ENCODE measurements at regions not wholly inside any gene's neighbourhood (a gene's known extent, or its start where the extent isn't known, plus 50 kb on each side); places are given as distances from the start of the nearest gene placed in this dataset.

DNA sequence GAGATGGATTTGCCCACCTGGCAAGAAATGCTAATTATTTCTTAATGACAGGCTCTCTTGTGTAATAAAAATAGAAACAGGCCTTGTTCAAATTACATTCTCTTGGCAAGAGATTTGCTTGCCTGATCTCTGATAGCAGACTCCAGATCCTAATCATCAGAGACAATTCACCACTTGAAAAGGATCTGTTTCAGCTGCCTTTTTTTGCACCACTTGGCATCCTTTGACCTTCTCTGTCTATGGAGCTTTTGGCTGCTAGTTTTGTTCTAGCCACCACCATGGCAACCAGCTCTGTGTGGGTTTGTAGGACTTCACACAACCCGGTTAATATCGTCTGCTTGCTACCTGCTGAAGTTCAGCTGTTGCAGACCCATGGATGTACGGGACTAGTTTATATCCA lies 241.1 kb upstream of the TLL1 start:
- Histone ChIP-seq H3K4me1 (peaks cover 12 to 19% (median 16%) of the 10 kb centered on the region in 4 donors), H3K36me3 (no peaks in the 10 kb centered on the region), H3K27ac (replicated peaks in 1 of 4) (no peak overlapping the region), H3K9me3 (peaks cover 0 to 5% (median 0%) of the 10 kb centered on the region in 4 donors), H3K27me3 (no peaks in the 10 kb centered on the region), H3K4me3 (no peak overlapping the region)
- TF ChIP-seq, protein P1, sequence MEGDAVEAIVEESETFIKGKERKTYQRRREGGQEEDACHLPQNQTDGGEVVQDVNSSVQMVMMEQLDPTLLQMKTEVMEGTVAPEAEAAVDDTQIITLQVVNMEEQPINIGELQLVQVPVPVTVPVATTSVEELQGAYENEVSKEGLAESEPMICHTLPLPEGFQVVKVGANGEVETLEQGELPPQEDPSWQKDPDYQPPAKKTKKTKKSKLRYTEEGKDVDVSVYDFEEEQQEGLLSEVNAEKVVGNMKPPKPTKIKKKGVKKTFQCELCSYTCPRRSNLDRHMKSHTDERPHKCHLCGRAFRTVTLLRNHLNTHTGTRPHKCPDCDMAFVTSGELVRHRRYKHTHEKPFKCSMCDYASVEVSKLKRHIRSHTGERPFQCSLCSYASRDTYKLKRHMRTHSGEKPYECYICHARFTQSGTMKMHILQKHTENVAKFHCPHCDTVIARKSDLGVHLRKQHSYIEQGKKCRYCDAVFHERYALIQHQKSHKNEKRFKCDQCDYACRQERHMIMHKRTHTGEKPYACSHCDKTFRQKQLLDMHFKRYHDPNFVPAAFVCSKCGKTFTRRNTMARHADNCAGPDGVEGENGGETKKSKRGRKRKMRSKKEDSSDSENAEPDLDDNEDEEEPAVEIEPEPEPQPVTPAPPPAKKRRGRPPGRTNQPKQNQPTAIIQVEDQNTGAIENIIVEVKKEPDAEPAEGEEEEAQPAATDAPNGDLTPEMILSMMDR (IDR thresholded peaks at IDR 0.05) = no peak
- TF ChIP-seq POLR2A (IDR thresholded peaks at IDR 0.05; ENCODE audit: low read depth) (no peak), POLR2AphosphoS5 (IDR thresholded peaks at IDR 0.05) (no peak), EP300 (IDR thresholded peaks at IDR 0.05) (no peak)
- WGBS = 21% methylated on average over 3 of the region's 3 CpGs
- no peak for DNase-seq (ENCODE audit: extremely low spot score)
- intact Hi-C loops (cut with DNase I) = no loop called here

DNA sequence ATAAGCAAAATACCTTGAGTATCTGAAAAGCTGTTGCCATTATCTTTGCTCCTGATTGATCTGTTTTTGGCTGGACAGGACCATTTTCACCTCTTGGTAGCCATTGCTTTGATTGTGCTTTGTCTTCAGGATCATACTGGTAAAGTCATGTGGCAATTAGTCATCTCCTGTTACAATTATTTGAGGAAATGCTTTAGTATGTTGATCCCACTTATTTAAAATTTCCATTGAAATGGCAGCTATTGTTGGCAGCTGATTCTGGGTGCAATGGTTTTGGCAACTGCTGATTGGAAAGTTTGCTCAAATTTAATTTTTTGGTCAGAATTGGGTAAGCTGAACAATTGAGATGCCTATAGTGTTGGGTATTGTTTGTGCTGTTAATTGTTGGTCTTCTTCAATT lies 238.3 kb upstream of the TLL1 start:
- H3K9me3 ChIP-seq = peaks cover 0 to 5% (median 0%) of the 10 kb centered on the region in 4 donors
- TF ChIP-seq, protein P1 (IDR thresholded peaks at IDR 0.05) = no peak
- no peak for TF ChIP-seq POLR2A (IDR thresholded peaks at IDR 0.05; ENCODE audit: low read depth)
- no peak for TF ChIP-seq EP300 (IDR thresholded peaks at IDR 0.05)
- TF ChIP-seq POLR2AphosphoS5 (IDR thresholded peaks at IDR 0.05) = no peak
- intact Hi-C loops (cut with DNase I) = no loop called here

DNA sequence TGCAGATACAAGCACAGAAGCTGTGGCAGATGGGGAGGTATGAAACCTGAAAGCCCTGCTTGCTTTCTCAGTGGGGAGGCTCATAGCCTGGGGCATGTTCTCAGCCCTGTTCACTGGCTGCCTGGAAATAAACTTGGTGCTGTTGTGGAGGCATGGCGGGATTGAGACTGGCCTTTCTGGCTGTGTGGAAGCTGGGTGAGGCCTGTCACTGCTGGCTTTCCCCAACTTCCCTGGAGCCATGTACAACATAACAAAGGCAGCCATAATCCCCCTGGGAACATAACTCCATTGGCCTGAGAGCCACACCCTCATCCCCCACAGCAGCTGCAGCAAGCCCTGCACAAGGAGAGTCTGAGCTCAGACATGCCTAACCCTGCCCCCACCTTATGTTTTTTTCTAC lies 237.7 kb upstream of the TLL1 start:
- peaks cover 12 to 19% (median 16%) of the 10 kb centered on the region in 4 donors for H3K4me1 ChIP-seq
- intact Hi-C loops (cut with DNase I) = no loop called here
- no peak for DNase-seq (ENCODE audit: extremely low spot score)
- no peaks in the 10 kb centered on the region for H3K36me3 ChIP-seq
- TF ChIP-seq EP300 (IDR thresholded peaks at IDR 0.05) = no peak
- TF ChIP-seq, protein P1 (IDR thresholded peaks at IDR 0.05) = no peak
- no peak for TF ChIP-seq POLR2A (IDR thresholded peaks at IDR 0.05; ENCODE audit: low read depth)
- TF ChIP-seq POLR2AphosphoS5 (IDR thresholded peaks at IDR 0.05) = no peak
- H3K27me3 ChIP-seq = no peaks in the 10 kb centered on the region
- H3K9me3 ChIP-seq = peaks cover 0 to 5% (median 0%) of the 10 kb centered on the region in 4 donors
- H3K27ac ChIP-seq (replicated peaks in 1 of 4) = no peak overlapping the region
- WGBS = 100% methylated on average over 1 of the region's 1 CpG
- H3K4me3 ChIP-seq = no peak overlapping the region

More for the DNA sequence above, 238.3 kb upstream of the TLL1 start:
- Histone ChIP-seq H3K4me1 (peaks cover 12 to 19% (median 16%) of the 10 kb centered on the region in 4 donors), H3K27me3 (no peaks in the 10 kb centered on the region), H3K36me3 (no peaks in the 10 kb centered on the region), H3K27ac (replicated peaks in 1 of 4) (no peak overlapping the region), H3K4me3 (no peak overlapping the region)
- DNase-seq (ENCODE audit: extremely low spot score) = no peak

DNA sequence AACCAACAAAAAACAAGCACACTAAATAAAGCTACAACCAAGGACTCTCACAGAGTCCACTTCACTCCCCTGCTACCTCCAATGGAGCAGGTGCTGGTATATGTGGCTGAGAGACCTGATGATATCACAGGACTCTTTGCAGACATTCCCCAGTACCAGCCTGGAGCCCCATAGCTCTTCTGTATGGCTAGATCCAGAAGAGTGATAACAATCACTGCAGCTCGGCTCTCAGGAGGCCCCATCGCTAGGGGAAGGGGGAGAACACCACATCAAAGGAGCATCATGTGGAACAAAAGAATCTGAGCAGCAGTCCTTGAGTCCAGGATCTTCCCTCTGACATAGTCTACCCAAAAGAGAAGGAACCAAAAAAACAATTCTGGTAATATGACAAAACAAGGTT lies 237.1 kb upstream of the TLL1 start:
- Histone ChIP-seq H3K27ac (replicated peaks in 1 of 4) (no peak overlapping the region), H3K27me3 (no peaks in the 10 kb centered on the region), H3K4me1 (peaks cover 9 to 17% (median 14%) of the 10 kb centered on the region in 4 donors), H3K4me3 (no peak overlapping the region), H3K9me3 (peaks cover 0 to 5% (median 0%) of the 10 kb centered on the region in 4 donors), H3K36me3 (no peaks in the 10 kb centered on the region)
- DNase-seq (ENCODE audit: extremely low spot score) = no peak
- TF ChIP-seq POLR2AphosphoS5 (IDR thresholded peaks at IDR 0.05) (no peak), EP300 (IDR thresholded peaks at IDR 0.05) (no peak), POLR2A (IDR thresholded peaks at IDR 0.05; ENCODE audit: low read depth) (no peak)
- TF ChIP-seq, protein P1 (IDR thresholded peaks at IDR 0.05) = no peak
- intact Hi-C loops (cut with DNase I) = no loop called here
- 80% methylated on average over 2 of the region's 2 CpGs for WGBS

DNA sequence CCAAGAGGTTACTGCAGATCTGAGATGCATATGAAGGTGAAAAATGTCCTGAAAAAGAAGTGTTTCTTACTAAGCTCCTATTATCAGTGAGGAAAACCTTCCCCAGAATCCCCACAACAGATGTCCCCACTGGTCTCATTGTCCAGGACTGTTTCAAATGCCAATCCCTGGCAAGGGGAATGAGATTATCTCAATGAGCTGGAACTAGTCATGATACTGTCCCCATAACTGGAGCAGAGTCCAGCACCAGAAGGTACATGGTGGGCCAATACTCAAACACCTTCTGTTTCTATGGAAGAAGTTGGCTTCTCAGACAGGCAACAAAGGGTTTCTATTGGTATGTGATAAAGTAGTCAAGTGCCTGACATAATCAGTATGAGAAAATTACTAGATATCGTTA lies 221.1 kb upstream of the TLL1 start:
- Histone ChIP-seq H3K9me3 (peaks cover 0 to 9% (median 3%) of the 10 kb centered on the region in 4 donors), H3K4me1 (no peaks in the 10 kb centered on the region), H3K27me3 (no peaks in the 10 kb centered on the region), H3K36me3 (no peaks in the 10 kb centered on the region), H3K4me3 (no peak overlapping the region), H3K27ac (replicated peaks in 1 of 4) (no peak overlapping the region)
- intact Hi-C loops (cut with DNase I) = no loop called here
- 85% methylated on average over 1 of the region's 1 CpG for WGBS
- TF ChIP-seq POLR2AphosphoS5 (IDR thresholded peaks at IDR 0.05) (no peak), EP300 (IDR thresholded peaks at IDR 0.05) (no peak), POLR2A (IDR thresholded peaks at IDR 0.05; ENCODE audit: low read depth) (no peak)
- TF ChIP-seq, protein P1 (IDR thresholded peaks at IDR 0.05) = no peak
- DNase-seq (ENCODE audit: extremely low spot score) = no peak
